Spleen (tissue), 11 donors: ENCODE measurements at regions not wholly inside any gene's neighbourhood (a gene's known extent, or its start where the extent isn't known, plus 50 kb on each side); places are given as distances from the start of the nearest gene placed in this dataset.

Experiments used
- DNase-seq: peaks from one replicate; pipeline ENCODE4 v3.0.0-alpha.2; 2020
- H3K27ac ChIP-seq, 8 donors: fragments of 200-600 bp; sonication (generic) in 7 of 8; 1 replicate in 4 of 8; 2 replicates in 4 of 8; pipeline versions ENCODE4 v1.5.0 to v1.8.0; 2016 to 2021; ENCODE audit warnings: inconsistent platforms in 4 of 8, mild to moderate bottlenecking in 4 of 8, moderate library complexity in 1 of 8
- H3K27me3 ChIP-seq, 7 donors: fragments of 200-600 bp; sonication (generic) in 6 of 7; replicated peaks in 1 of 7; 1 replicate in 4 of 7; 2 replicates in 3 of 7; pipeline versions ENCODE4 v1.5.0 to v1.8.0; 2016 to 2021; ENCODE audit warnings: inconsistent platforms in 3 of 7, mild to moderate bottlenecking in 1 of 7
- H3K36me3 ChIP-seq, 6 donors: fragments of 200-600 bp; sonication (generic) in 5 of 6; 1 replicate in 4 of 6; 2 replicates in 2 of 6; pipeline versions ENCODE4 v1.5.0 to v1.8.0; 2016 to 2021; ENCODE audit warnings: inconsistent platforms in 2 of 6
- H3K4me1 ChIP-seq, 6 donors: fragments of 200-600 bp; sonication (generic) in 5 of 6; 1 replicate in 3 of 6; 2 replicates in 3 of 6; pipeline versions ENCODE4 v1.5.0 to v1.8.0; 2016 to 2021; ENCODE audit warnings: inconsistent platforms in 3 of 6
- H3K4me3 ChIP-seq, 8 donors: fragments of 200-600 bp; sonication (generic) in 7 of 8; 1 replicate in 4 of 8; 2 replicates in 4 of 8; pipeline versions ENCODE4 v1.5.0 to v1.8.0; 2016 to 2021; ENCODE audit warnings: inconsistent platforms in 4 of 8, mild to moderate bottlenecking in 4 of 8, moderate library complexity in 2 of 8
- H3K9me3 ChIP-seq, 8 donors: fragments of 200-600 bp; sonication (generic) in 7 of 8; 1 replicate in 4 of 8; 2 replicates in 4 of 8; pipeline versions ENCODE4 v1.5.0 to v1.8.0; 2016 to 2021; ENCODE audit warnings: inconsistent platforms in 4 of 8
- CTCF ChIP-seq, 11 experiments: fragments of 200-600 bp in 7 of 11; fragments of 450-650 bp in 4 of 11; sonication (generic) in 4 of 11; IDR thresholded peaks in 8 of 11; conservative IDR thresholded peaks in 3 of 11; 1 replicate in 7 of 11; 2 replicates in 4 of 11; pipeline versions ENCODE4 v1.4.0 to v1.8.0; 2016 to 2021; ENCODE audit warnings: antibody characterized with exemption in 11 of 11, inconsistent platforms in 4 of 11, mild to moderate bottlenecking in 1 of 11
- POLR2A ChIP-seq, 3 donors: fragments of 450-650 bp; IDR thresholded peaks; one replicate each; pipeline ENCODE4 v1.5.1; 2017; ENCODE audit warnings: antibody characterized with exemption in 3 of 3, mild to moderate bottlenecking in 1 of 3
- POLR2AphosphoS5 ChIP-seq, 3 donors: sonication (generic); formaldehyde crosslinking; IDR thresholded peaks; one replicate each; pipeline ENCODE4 v1.5.1; 2017; ENCODE audit warnings: antibody characterized with exemption in 3 of 3
- WGBS, 5 donors: extraction: QIAGEN DNeasy Blood & Tissue Kit in 3 of 5; methylation state at CpG; one replicate each; pipeline versions ENCODE4 v1.1.5 to v1.1.7; 2013 to 2018; 5-methylcytosine and 5-hydroxymethylcytosine counted together
- intact Hi-C: fragments of 100-400 bp; cut with DNase I; formaldehyde crosslinking; loops from one replicate; pipeline ENCODE4 v1.15.0; 2023; ENCODE audit warnings: low total_unique reads
- donor health status: healthy with polysubstance abuse.
- donor health status: DM: no; HTN: no; CAD: no; lungs with moderate emphysema.
- donor health status: DM: no; HTN: no; CAD: no.
- donor health status: Bipolar disorder and iron deficiency.
- donor health status: healthy.
- donor health status: DM: no; HTN: no; CAD: no.
- donor health status: DM: yes; HTN: yes; CAD: no.

GRCh38 chr15:35980719-35981118, 434.8 kb upstream of the DPH6 start:
- intact Hi-C loops: no loop called here
- Histone ChIP-seq H3K27ac (no peak overlapping the region), H3K4me3 (no peak overlapping the region), H3K4me1 (peaks cover 0 to 6% (median under 1%) of the 10 kb centered on the region in 6 donors), H3K27me3 (no peaks in the 10 kb centered on the region), H3K9me3 (no peaks in the 10 kb centered on the region), H3K36me3 (no peaks in the 10 kb centered on the region)
- TF ChIP-seq POLR2A (IDR thresholded peaks at IDR 0.05): no peak
- TF ChIP-seq CTCF (IDR thresholded peaks at IDR 0.05 in 8 of 11, conservative IDR thresholded peaks at IDR 0.05 in 3 of 11): no peak
- TF ChIP-seq POLR2AphosphoS5 (IDR thresholded peaks at IDR 0.05): no peak
- no peak for DNase-seq

DNA sequence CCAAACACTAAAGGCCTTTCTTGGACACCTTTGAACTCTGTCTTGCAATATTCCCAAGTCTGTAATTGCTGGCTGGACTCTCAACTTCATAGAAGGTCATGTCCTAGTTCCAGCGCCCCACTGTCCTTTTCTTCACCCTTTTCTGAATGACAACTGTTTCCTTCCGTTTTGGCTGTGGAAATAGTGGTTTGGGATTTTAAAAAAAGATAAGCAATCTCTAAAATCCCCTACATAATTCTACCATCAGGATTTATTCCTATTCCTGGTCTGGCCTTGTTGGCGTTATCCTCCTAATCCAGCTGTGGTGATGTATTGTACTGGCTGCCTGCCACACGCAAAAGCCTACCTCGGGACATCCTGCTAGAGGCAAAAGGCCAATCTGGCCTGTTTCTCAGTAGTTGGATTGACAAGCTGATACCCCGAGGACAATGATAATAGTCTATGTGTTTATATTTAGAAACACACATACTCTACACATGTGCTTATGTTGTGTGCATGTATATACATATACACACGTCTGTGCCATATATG, 440.3 kb upstream of the DPH6 start:
- Histone ChIP-seq H3K36me3 (no peaks in the 10 kb centered on the region), H3K27me3 (no peaks in the 10 kb centered on the region), H3K4me3 (no peak overlapping the region), H3K27ac (peak overlapping the region in 7 of 8 donors; percentile 44 to 64 (median 56)), H3K4me1 (peaks cover 0 to 16% (median 5%) of the 10 kb centered on the region in 6 donors), H3K9me3 (no peaks in the 10 kb centered on the region)
- TF ChIP-seq POLR2AphosphoS5 (IDR thresholded peaks at IDR 0.05) (peak in 1 of 3 donors; percentile 83), CTCF (IDR thresholded peaks at IDR 0.05 in 8 of 11, conservative IDR thresholded peaks at IDR 0.05 in 3 of 11) (no peak)
- intact Hi-C loops: no loop called here
- WGBS, 5 donors: 30 to 43% (median 38%) methylated on average over 7 of the region's 7 CpGs
- DNase-seq: peak; percentile 71

DNA sequence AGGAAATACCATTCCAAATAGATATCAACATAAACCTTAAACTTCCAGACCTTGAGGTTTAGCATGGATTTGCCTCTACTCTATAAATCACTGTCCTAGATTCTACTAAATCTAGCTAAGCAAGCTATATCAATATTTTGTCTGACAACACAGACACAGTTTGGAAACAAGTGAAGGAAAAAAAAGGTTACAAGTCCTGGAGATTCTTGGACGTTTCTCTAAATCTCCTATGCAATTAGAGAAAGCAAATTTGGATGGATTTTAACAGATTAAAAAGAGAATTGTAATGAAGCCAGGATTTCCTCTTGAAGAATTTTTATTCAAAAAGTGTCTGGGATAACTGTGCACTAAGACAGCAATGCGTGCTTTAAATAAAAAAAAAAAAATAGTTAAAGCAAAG, 441.1 kb upstream of the DPH6 start:
- intact Hi-C loops: no loop called here
- no peak overlapping the region for H3K4me3 ChIP-seq
- no peaks in the 10 kb centered on the region for H3K36me3 ChIP-seq
- no peaks in the 10 kb centered on the region for H3K9me3 ChIP-seq
- WGBS, 5 donors: 47 to 74% (median 58%) methylated on average over 2 of the region's 2 CpGs
- peak overlapping the region in 7 of 8 donors; percentile 27 to 64 (median 50) for H3K27ac ChIP-seq
- no peaks in the 10 kb centered on the region for H3K27me3 ChIP-seq
- TF ChIP-seq POLR2A (IDR thresholded peaks at IDR 0.05) (no peak), POLR2AphosphoS5 (IDR thresholded peaks at IDR 0.05) (no peak), CTCF (IDR thresholded peaks at IDR 0.05 in 8 of 11, conservative IDR thresholded peaks at IDR 0.05 in 3 of 11) (no peak)
- peaks cover 0 to 16% (median 5%) of the 10 kb centered on the region in 6 donors for H3K4me1 ChIP-seq
- DNase-seq: no peak

DNA sequence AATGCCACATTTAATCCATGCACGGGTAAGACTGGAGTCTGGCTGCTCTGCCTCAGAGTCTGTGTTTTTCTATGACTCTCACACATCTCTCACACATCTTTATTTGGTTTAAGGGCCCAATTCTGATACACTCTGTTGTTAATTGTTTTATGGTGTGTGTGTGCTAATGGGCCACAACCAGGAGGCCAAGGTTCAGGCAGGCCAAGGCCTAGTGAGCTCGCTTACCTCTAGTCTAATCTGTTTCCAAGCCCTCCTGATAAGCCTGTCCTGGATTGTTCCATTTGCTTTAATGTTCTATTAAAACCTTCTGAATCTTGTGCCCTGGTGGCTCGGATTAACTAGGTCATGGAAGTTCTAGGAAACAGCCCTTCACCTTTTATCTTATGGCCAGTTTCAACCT, 445.4 kb upstream of the DPH6 start:
- no peaks in the 10 kb centered on the region for H3K9me3 ChIP-seq
- no peaks in the 10 kb centered on the region for H3K36me3 ChIP-seq
- 54 to 86% (median 64%) methylated on average over 3 of the region's 3 CpGs for WGBS, 5 donors
- no peak for TF ChIP-seq POLR2A (IDR thresholded peaks at IDR 0.05)
- no peak for TF ChIP-seq CTCF (IDR thresholded peaks at IDR 0.05 in 8 of 11, conservative IDR thresholded peaks at IDR 0.05 in 3 of 11)
- no peak for DNase-seq
- H3K4me1 ChIP-seq: peaks cover 0 to 7% (median 1%) of the 10 kb centered on the region in 6 donors
- no peak overlapping the region for H3K27ac ChIP-seq
- H3K27me3 ChIP-seq: no peaks in the 10 kb centered on the region
- intact Hi-C loops: no loop called here
- H3K4me3 ChIP-seq: no peak overlapping the region
